LNCAP (cell line): ENCODE measurements at regions not wholly inside any gene's neighbourhood (a gene's known extent, or its start where the extent isn't known, plus 50 kb on each side); places are given as distances from the start of the nearest gene placed in this dataset.

Experiments
- CTCF ChIP-seq: fragments of 450-650 bp; IDR thresholded peaks from 2 replicates; pipeline ENCODE4 v1.5.1; 2017; ENCODE audit warnings: mild to moderate bottlenecking

GRCh38 chr5:1983401-1983800 lies 100.7 kb upstream of the IRX4 start:
- no peak for TF ChIP-seq CTCF

GRCh38 chr5:1975898-1976765 lies 93.4 kb upstream of the IRX4 start:
- TF ChIP-seq CTCF: peak; percentile 69

GRCh38 chr5:1975406-1975715 lies 92.6 kb upstream of the IRX4 start:
- no peak for TF ChIP-seq CTCF

GRCh38 chr5:1974501-1975405 lies 92.0 kb upstream of the IRX4 start:
- no peak for TF ChIP-seq CTCF

GRCh38 chr5:1974081-1974480 lies 91.4 kb upstream of the IRX4 start:
- no peak for TF ChIP-seq CTCF

- TF ChIP-seq CTCF: no peak
These were observed 90.8 kb upstream of the IRX4 start for GRCh38 chr5:1973391-1974013.

GRCh38 chr5:1971944-1972343 lies 89.2 kb upstream of the IRX4 start:
- no peak for TF ChIP-seq CTCF
